Common myeloid progenitor, CD34-positive (primary cell): ENCODE measurements at regions not wholly inside any gene's neighbourhood (a gene's known extent, or its start where the extent isn't known, plus 50 kb on each side); places are given as distances from the start of the nearest gene placed in this dataset.
A peak's percentile ranks its signal among the peaks of the same experiment; 100 is the strongest.

Experiments
- CTCF ChIA-PET: fragments of 350-600 bp; sonication (Branson Sonifier 250); formaldehyde crosslinking; loops from one replicate; lab custom pipeline; 2021; ENCODE audit warnings: antibody characterized with exemption; lab: Charles Lee
- POLR2A ChIA-PET: fragments of 350-600 bp; sonication (Branson Sonifier 250); formaldehyde crosslinking; loops from one replicate; lab custom pipeline; 2021; ENCODE audit warnings: antibody characterized with exemption; lab: Charles Lee
- DNase-seq, 3 donors: peaks; one replicate each; pipeline versions ENCODE4 v3.0.0 to v3.0.0-alpha.2; 2013
- H3K27ac ChIP-seq, 2 experiments: 1 replicate in 1 of 2; 2 replicates in 1 of 2; pipeline ENCODE4 v1.7.0; 2013; ENCODE audit warnings: inconsistent platforms in 2 of 2, low read length in 2 of 2, mild to moderate bottlenecking in 2 of 2, low read depth in 1 of 2, moderate library complexity in 1 of 2; ENCODE audit not compliant: severe bottlenecking in 2 of 2, insufficient read depth in 1 of 2, poor library complexity in 1 of 2
- H3K27me3 ChIP-seq, 5 experiments: replicated peaks in 2 of 5; 1 replicate in 3 of 5; 2 replicates in 2 of 5; pipeline versions ENCODE4 v1.6.1 to v1.7.0; 2013; ENCODE audit warnings: low read length in 4 of 5, mild to moderate bottlenecking in 2 of 5, moderate library complexity in 2 of 5, inconsistent platforms in 1 of 5; ENCODE audit not compliant: insufficient read depth in 5 of 5, control insufficient read depth in 4 of 5
- H3K36me3 ChIP-seq, 4 experiments: 1 replicate in 2 of 4; 2 replicates in 2 of 4; pipeline versions ENCODE4 v1.6.1 to v1.7.0; 2013; ENCODE audit warnings: low read length in 3 of 4, control low read depth in 1 of 4, mild to moderate bottlenecking in 1 of 4; ENCODE audit not compliant: control insufficient read depth in 4 of 4, insufficient read depth in 4 of 4
- H3K4me1 ChIP-seq, 4 experiments: 1 replicate in 3 of 4; 2 replicates in 1 of 4; pipeline versions ENCODE4 v1.6.1 to v1.7.1; 2013; ENCODE audit warnings: low read length in 3 of 4, mild to moderate bottlenecking in 3 of 4, control low read depth in 1 of 4, inconsistent platforms in 1 of 4, moderate library complexity in 1 of 4; ENCODE audit not compliant: control insufficient read depth in 4 of 4, insufficient read depth in 4 of 4; ENCODE audit errors: control extremely low read depth in 1 of 4
- H3K4me3 ChIP-seq, 7 experiments: 1 replicate in 4 of 7; 2 replicates in 3 of 7; pipeline versions ENCODE4 v1.5.1 to v1.7.0; 2013; ENCODE audit warnings: mild to moderate bottlenecking in 7 of 7, low read length in 6 of 7, moderate library complexity in 6 of 7, inconsistent platforms in 2 of 7, low read depth in 2 of 7, control low read depth in 1 of 7; ENCODE audit not compliant: insufficient read depth in 4 of 7, control insufficient read depth in 1 of 7; ENCODE audit errors: extremely low read depth in 1 of 7
- H3K9me3 ChIP-seq, 5 experiments: 1 replicate in 4 of 5; 2 replicates in 1 of 5; pipeline versions ENCODE4 v1.6.1 to v1.7.1; 2013; ENCODE audit warnings: low read length in 4 of 5, mild to moderate bottlenecking in 2 of 5, inconsistent platforms in 1 of 5, low read depth in 1 of 5, moderate library complexity in 1 of 5; ENCODE audit not compliant: control insufficient read depth in 4 of 5, insufficient read depth in 2 of 5; ENCODE audit errors: control extremely low read depth in 1 of 5
- WGBS: methylation state at CpG from one replicate; pipeline ENCODE4 v1.1.5; 2013; ENCODE audit not compliant: insufficient coverage; 5-methylcytosine and 5-hydroxymethylcytosine counted together

DNA sequence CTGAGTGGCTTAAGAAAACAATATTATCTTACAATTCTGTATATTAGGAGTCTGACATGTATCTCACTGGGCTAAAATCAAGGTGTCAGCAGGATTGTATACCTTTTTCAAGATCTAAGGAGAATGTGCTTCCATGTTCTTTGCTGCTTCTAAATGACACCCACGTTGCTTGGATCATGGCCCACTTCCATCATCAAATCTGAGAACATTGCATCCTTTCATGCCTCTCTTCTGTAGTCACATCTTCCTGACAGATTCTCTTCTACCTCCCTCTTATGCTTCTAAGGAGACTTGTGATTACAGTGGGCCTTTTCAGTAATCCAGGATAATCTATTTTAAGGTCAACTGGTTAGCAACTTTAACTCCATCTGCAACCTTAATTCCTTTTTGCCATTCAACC, 499.4 kb downstream of the FAM181B start:
- no peak overlapping the region for H3K27ac ChIP-seq
- WGBS: 86% methylated on average over 1 of the region's 1 CpG
- no peak for DNase-seq
- ChIA-PET CTCF (no interaction called here), POLR2A (no interaction called here)
- H3K36me3 ChIP-seq: no peaks in the 10 kb centered on the region
- H3K4me3 ChIP-seq: no peak overlapping the region
- peaks cover 0 to 3% (median 0%) of the 10 kb centered on the region in 5 experiments for H3K9me3 ChIP-seq
- H3K27me3 ChIP-seq: no peaks in the 10 kb centered on the region
- H3K4me1 ChIP-seq: no peaks in the 10 kb centered on the region

DNA sequence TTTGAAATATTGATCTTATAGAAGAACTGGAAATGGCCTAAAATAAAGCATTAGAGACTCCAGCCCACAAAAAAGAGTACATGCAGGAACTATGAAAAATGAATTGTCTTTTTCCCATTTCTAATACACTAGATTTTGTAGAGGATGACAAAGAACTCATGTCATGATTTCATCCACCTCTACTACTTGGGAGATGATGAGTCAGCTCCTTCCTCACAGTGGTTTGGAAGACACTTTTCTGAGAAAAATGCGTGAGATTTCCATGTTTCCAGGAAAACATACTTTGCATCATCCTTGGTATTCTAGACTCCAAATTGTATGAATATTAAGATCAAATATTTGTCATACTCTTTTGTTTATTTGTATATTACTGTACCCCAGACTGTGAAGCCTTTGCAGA, 500.5 kb downstream of the FAM181B start:
- no peaks in the 10 kb centered on the region for H3K36me3 ChIP-seq
- no peak for DNase-seq
- no peak overlapping the region for H3K27ac ChIP-seq
- H3K9me3 ChIP-seq: peaks cover 0 to 2% (median 0%) of the 10 kb centered on the region in 5 experiments
- CTCF ChIA-PET: no interaction called here
- POLR2A ChIA-PET: no interaction called here
- H3K4me1 ChIP-seq: no peaks in the 10 kb centered on the region
- no peaks in the 10 kb centered on the region for H3K27me3 ChIP-seq
- H3K4me3 ChIP-seq: no peak overlapping the region
- whole genome bisulfite sequencing: no CpG with 5 or more reads among the region's 1 CpG

DNA sequence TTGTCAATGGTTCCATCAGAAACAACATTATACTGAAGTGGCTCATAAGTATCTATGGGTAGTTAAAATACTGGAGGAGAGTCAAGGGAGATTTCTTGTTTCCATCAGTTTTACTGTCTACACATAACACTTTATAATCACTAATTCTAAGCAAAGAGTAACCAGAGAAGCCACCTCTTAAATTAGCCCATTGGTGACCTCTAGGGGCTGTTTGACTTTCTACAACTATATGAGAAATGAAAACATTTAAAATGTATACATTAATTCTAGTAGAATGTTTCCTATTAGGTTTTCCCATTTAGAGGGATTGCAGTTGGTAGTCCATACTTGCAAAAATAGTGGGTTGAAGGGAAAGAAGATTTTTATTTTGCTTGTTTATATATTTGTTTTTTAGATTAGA, 504.3 kb downstream of the FAM181B start:
- no peaks in the 10 kb centered on the region for H3K4me1 ChIP-seq
- no peaks in the 10 kb centered on the region for H3K9me3 ChIP-seq
- CTCF ChIA-PET: interaction anchor here (0.6 to 1.9 kb wide), 2 partner anchors 585 to 1146 kb away, joined by 6 to 11 read pairs; no protein-coding TSS in a partner anchor
- no peak overlapping the region for H3K4me3 ChIP-seq
- H3K36me3 ChIP-seq: no peaks in the 10 kb centered on the region
- POLR2A ChIA-PET: no interaction called here
- H3K27ac ChIP-seq: no peak overlapping the region
- no peaks in the 10 kb centered on the region for H3K27me3 ChIP-seq
- peak; percentile 11 to 42 (median 30) for DNase-seq

DNA sequence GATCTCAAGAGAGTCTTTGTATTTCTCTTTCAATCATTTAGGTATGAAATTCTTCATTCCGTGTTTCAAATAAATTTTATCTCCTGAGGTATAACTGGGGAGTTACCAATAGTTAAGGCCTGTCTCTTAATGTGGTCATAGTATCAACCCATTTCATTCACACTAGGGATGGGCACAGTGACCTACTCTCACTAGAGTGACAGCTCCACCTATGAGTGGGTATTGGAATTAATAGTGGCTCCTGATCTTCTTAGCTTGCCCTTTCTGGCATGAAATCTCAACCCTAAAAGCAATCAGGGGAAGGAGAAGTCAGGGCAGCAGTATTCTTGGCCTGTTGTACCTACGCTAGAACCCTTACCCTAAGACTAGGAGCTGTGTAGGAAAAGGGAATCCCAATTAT, 507.7 kb downstream of the FAM181B start:
- WGBS: no CpG with 5 or more reads among the region's 2 CpGs
- H3K9me3 ChIP-seq: no peaks in the 10 kb centered on the region
- no peaks in the 10 kb centered on the region for H3K4me1 ChIP-seq
- ChIA-PET CTCF (interaction anchor here (1.4 to 1.9 kb wide), 2 partner anchors 13 to 584 kb away, joined by 4 to 5 read pairs; no protein-coding TSS in a partner anchor), POLR2A (no interaction called here)
- no peaks in the 10 kb centered on the region for H3K36me3 ChIP-seq
- DNase-seq: no peak
- H3K27ac ChIP-seq: no peak overlapping the region
- H3K4me3 ChIP-seq: no peak overlapping the region
- no peaks in the 10 kb centered on the region for H3K27me3 ChIP-seq

DNA sequence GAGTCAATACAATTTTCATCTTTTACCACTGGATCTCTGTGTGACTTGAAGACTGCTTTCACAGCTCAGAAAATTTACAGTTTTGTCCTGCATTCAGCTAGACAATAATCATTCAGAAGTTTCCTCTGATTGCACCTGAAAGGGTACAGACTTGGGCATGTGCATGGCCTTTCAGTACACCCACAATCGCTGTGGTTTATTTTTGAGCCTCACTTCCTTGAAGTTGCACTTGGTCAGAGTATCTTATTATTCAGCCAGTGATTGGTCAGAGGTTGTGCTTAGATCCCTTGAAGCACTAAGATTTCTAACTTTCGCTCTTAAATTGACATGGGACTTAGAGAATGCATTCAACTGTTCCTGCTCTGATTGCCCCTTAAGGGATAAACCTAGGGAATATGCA, 508.2 kb downstream of the FAM181B start:
- H3K9me3 ChIP-seq: no peaks in the 10 kb centered on the region

DNA sequence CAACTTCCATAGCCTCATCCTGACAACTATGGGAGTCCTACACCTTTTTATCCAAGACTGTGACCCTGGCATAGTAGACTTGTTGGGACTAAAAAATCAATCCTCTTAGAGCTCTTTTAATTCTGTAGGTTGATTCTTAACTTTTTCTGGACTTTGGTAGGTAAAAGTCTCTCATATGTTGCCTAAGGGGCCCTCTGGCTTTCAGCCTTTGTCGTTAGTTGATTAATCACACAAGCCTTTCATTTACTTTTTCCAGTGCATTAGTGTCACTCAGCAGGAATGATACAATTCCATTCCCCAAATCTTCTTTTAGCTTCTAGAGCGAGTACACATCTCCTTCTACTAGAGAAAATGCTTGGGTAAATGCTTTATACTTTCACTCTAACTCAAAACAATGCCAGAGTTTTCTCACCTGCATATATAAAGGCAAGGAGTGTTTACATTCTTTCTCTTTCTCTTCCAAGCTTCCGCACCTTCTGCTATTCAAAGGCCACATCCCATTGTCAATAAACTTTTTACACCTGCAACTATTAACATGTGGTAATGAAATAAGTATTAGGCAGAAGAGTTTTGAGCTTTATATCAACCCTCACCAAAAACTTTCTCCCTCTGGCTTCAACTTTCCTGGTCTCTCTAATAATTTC, 516.6 kb downstream of the FAM181B start:
- H3K4me1 ChIP-seq: no peaks in the 10 kb centered on the region
- H3K9me3 ChIP-seq: no peaks in the 10 kb centered on the region
- H3K27ac ChIP-seq: no peak overlapping the region
- no peaks in the 10 kb centered on the region for H3K27me3 ChIP-seq
- ChIA-PET CTCF (interaction anchor here (0.9 kb wide), 1 partner anchor 13 kb away, joined by 3 read pairs; no protein-coding TSS in a partner anchor), POLR2A (no interaction called here)
- H3K36me3 ChIP-seq: no peaks in the 10 kb centered on the region
- H3K4me3 ChIP-seq: no peak overlapping the region
- WGBS: no CpG with 5 or more reads among the region's 3 CpGs
- no peak for DNase-seq

More for the DNA sequence above, 508.2 kb downstream of the FAM181B start:
- ChIA-PET CTCF (interaction anchor here (1.9 kb wide), 1 partner anchor 583 kb away, joined by 5 read pairs; no protein-coding TSS in a partner anchor), POLR2A (no interaction called here)
- Histone ChIP-seq H3K4me3 (no peak overlapping the region), H3K4me1 (no peaks in the 10 kb centered on the region), H3K27me3 (no peaks in the 10 kb centered on the region), H3K36me3 (no peaks in the 10 kb centered on the region), H3K27ac (no peak overlapping the region)
- WGBS: 96% methylated on average over 2 of the region's 2 CpGs
- DNase-seq: no peak

DNA sequence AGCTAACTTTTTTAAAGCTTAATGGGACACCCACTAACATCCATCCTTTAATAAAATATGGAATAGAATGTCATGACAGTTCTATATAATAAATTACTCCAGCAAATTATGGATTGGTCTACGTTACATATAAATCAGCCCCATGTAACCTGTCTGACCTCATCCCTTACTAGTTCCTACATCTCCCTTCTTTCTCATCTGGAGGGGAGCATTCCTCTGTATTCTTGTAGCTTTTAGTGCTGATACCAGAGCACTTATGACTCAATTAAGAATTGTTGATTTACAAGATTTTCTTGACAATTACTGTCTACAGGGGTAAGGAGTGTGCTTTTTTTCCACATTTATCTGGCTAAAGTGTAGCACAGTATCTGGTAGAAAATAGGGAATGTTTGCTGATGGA, 523.7 kb downstream of the FAM181B start:
- ChIA-PET CTCF (no interaction called here), POLR2A (no interaction called here)
- DNase-seq: no peak
- WGBS: no CpG with 5 or more reads among the region's 1 CpG
- Histone ChIP-seq H3K36me3 (no peaks in the 10 kb centered on the region), H3K9me3 (no peaks in the 10 kb centered on the region), H3K27ac (no peak overlapping the region), H3K27me3 (no peaks in the 10 kb centered on the region), H3K4me1 (no peaks in the 10 kb centered on the region), H3K4me3 (no peak overlapping the region)
